WTC11 (cell line): ENCODE measurements at regions not wholly inside any gene's neighbourhood (a gene's known extent, or its start where the extent isn't known, plus 50 kb on each side); places are given as distances from the start of the nearest gene placed in this dataset.

ENCODE experiments used
- ATAC-seq: fragments of 200-7000 bp; cut with Tn5 transposase; 2 replicates; pipeline ENCODE4 v1.10.0; 2021; ENCODE audit warnings: mild to moderate bottlenecking, moderate library complexity
- CTCF ChIA-PET: fragments of 300-600 bp; sonication (Branson Sonifier 250); formaldehyde crosslinking; loops from one replicate; lab custom pipeline; 2021; ENCODE audit warnings: antibody characterized with exemption; lab: Charles Lee
- POLR2A ChIA-PET: fragments of 350-600 bp; sonication (Branson Sonifier 250); formaldehyde crosslinking; loops from one replicate; lab custom pipeline; 2021; ENCODE audit warnings: antibody characterized with exemption; lab: Charles Lee
- DNase-seq: peaks from one replicate; pipeline ENCODE4 v3.0.0; 2021; ENCODE audit warnings: low spot score
- H3K27ac Mint-ChIP-seq: 2 replicates; pipeline ENCODE4 v1.8.0; 2021; ENCODE audit warnings: mixed read lengths
- H3K27me3 Mint-ChIP-seq: 2 replicates; pipeline ENCODE4 v1.8.0; 2021; ENCODE audit warnings: low read depth, mild to moderate bottlenecking, moderate library complexity, mixed read lengths
- H3K36me3 Mint-ChIP-seq: 2 replicates; pipeline ENCODE4 v1.8.0; 2021; ENCODE audit warnings: mixed read lengths
- H3K4me1 Mint-ChIP-seq: 2 replicates; pipeline ENCODE4 v1.8.0; 2022; ENCODE audit warnings: mixed read lengths
- H3K4me3 Mint-ChIP-seq: 2 replicates; pipeline ENCODE4 v1.8.0; 2021; ENCODE audit warnings: mild to moderate bottlenecking, moderate library complexity, mixed read lengths
- H3K9me3 Mint-ChIP-seq: 2 replicates; pipeline ENCODE4 v1.8.0; 2021; ENCODE audit warnings: mixed read lengths
- ATF2 ChIP-seq: sonication (generic); formaldehyde crosslinking; IDR thresholded peaks from 2 replicates; pipeline ENCODE4 v1.8.1; 2022; ENCODE audit warnings: low read depth, missing genetic modification reagents, borderline replicate concordance
- CDX4 ChIP-seq: fragments of 250-450 bp; sonication (Bioruptor Pico); IDR thresholded peaks from 2 replicates; pipeline ENCODE4 v1.9.0; 2021; ENCODE audit warnings: moderate library complexity, mild to moderate bottlenecking, inconsistent platforms, borderline replicate concordance
- CREM ChIP-seq: sonication (generic); formaldehyde crosslinking; IDR thresholded peaks from 2 replicates; pipeline ENCODE4 v1.8.1; 2022; ENCODE audit warnings: mild to moderate bottlenecking, missing genetic modification reagents, moderate library complexity
- E2F1 ChIP-seq: sonication (generic); formaldehyde crosslinking; IDR thresholded peaks from 2 replicates; pipeline ENCODE4 v1.8.0; 2022; ENCODE audit warnings: mild to moderate bottlenecking, missing genetic modification reagents
- E2F4 ChIP-seq: sonication (generic); formaldehyde crosslinking; IDR thresholded peaks from 2 replicates; pipeline ENCODE4 v1.8.1; 2022; ENCODE audit warnings: low read depth, mild to moderate bottlenecking, moderate library complexity, missing genetic modification reagents, borderline replicate concordance
- EMX1 ChIP-seq: fragments of 250-450 bp; sonication (Bioruptor Pico); IDR thresholded peaks from 2 replicates; pipeline ENCODE4 v1.8.0; 2021; ENCODE audit warnings: mild to moderate bottlenecking
- FOXJ3 ChIP-seq: sonication (generic); formaldehyde crosslinking; IDR thresholded peaks from 2 replicates; pipeline ENCODE4 v1.9.0; 2021; ENCODE audit warnings: missing genetic modification reagents, mild to moderate bottlenecking, borderline replicate concordance
- FOXP4 ChIP-seq: sonication (generic); formaldehyde crosslinking; IDR thresholded peaks from 2 replicates; pipeline ENCODE4 v1.8.0; 2022; ENCODE audit warnings: mild to moderate bottlenecking, missing genetic modification reagents
- IRF2 ChIP-seq: sonication (generic); formaldehyde crosslinking; IDR thresholded peaks from 2 replicates; pipeline ENCODE4 v1.8.0; 2022; ENCODE audit warnings: low read depth, missing genetic modification reagents, borderline replicate concordance
- KAT7 ChIP-seq: sonication (generic); formaldehyde crosslinking; IDR thresholded peaks from 2 replicates; pipeline ENCODE4 v1.8.1; 2023; ENCODE audit warnings: missing genetic modification reagents, mild to moderate bottlenecking, borderline replicate concordance
- SP1 ChIP-seq: sonication (generic); formaldehyde crosslinking; conservative IDR thresholded peaks from 2 replicates; pipeline ENCODE4 v1.8.1; 2022; ENCODE audit warnings: missing genetic modification reagents
- TCF7 ChIP-seq: sonication (generic); formaldehyde crosslinking; IDR thresholded peaks from 2 replicates; pipeline ENCODE4 v1.8.0; 2022; ENCODE audit warnings: mild to moderate bottlenecking, low read depth, missing genetic modification reagents, moderate library complexity
- TEAD1 ChIP-seq: sonication (generic); formaldehyde crosslinking; IDR thresholded peaks from 2 replicates; pipeline ENCODE4 v1.8.0; 2022; ENCODE audit warnings: mild to moderate bottlenecking, missing genetic modification reagents
- ZBTB21 ChIP-seq: sonication (generic); formaldehyde crosslinking; IDR thresholded peaks from 2 replicates; pipeline ENCODE4 v1.8.1; 2023; ENCODE audit warnings: mild to moderate bottlenecking, missing genetic modification reagents, borderline replicate concordance
- ZNF232 ChIP-seq: sonication (generic); formaldehyde crosslinking; IDR thresholded peaks from 2 replicates; pipeline ENCODE4 v1.8.0; 2022; ENCODE audit warnings: mild to moderate bottlenecking, missing genetic modification reagents
- ZNF281 ChIP-seq: sonication (generic); formaldehyde crosslinking; IDR thresholded peaks from 2 replicates; pipeline ENCODE4 v1.8.0; 2023; ENCODE audit warnings: mild to moderate bottlenecking, missing genetic modification reagents

- TF ChIP-seq ATF2 (no peak), SP1 (CRISPR knock-in tag) (no peak), ZNF281 (CRISPR knock-in tag) (no peak), IRF2 (no peak)
These were observed 729.3 kb upstream of the KIF2B start (continued) for GRCh38 chr17:53093391-53093790.

- no peak for ATAC-seq
- POLR2A ChIA-PET: no interaction called here
- Mint-ChIP-seq H3K9me3 (peaks cover 52% of the 10 kb centered on the region), H3K4me3 (no peak overlapping the region), H3K4me1 (no peaks in the 10 kb centered on the region), H3K27me3 (no peaks in the 10 kb centered on the region; the same call in 1 of the 2 replicates), H3K27ac (no peak overlapping the region), H3K36me3 (peaks cover 18% of the 10 kb centered on the region)
- CTCF ChIA-PET: no interaction called here
- no peak for DNase-seq
- TF ChIP-seq CDX4 (no peak), FOXJ3 (CRISPR knock-in tag) (no peak), FOXP4 (CRISPR knock-in tag) (no peak), E2F4 (CRISPR knock-in tag) (no peak), EMX1 (no peak), E2F1 (CRISPR knock-in tag) (no peak), KAT7 (CRISPR knock-in tag) (no peak), TCF7 (no peak), CREM (CRISPR knock-in tag) (no peak), TEAD1 (CRISPR knock-in tag) (no peak), ZNF232 (CRISPR knock-in tag) (no peak), ZBTB21 (CRISPR knock-in tag) (no peak)
These were observed 730.7 kb upstream of the KIF2B start for GRCh38 chr17:53092072-53092471.
